ENCODE measurements at regions not wholly inside any gene's neighbourhood (a gene's known extent, or its start where the extent isn't known, plus 50 kb on each side); places are given as distances from the start of the nearest gene placed in this dataset.

- no peaks in the 10 kb centered on the region for H3K4me1 Mint-ChIP-seq
- H3K36me3 Mint-ChIP-seq: no peaks in the 10 kb centered on the region
- no peak overlapping the region for H3K4me3 Mint-ChIP-seq
- Histone ChIP-seq H3K36me3 (ENCODE audit: insufficient read depth, low read length) (no peaks in the 10 kb centered on the region), H3K4me3 (ENCODE audit: low read length) (no peak overlapping the region), H3K27me3 (ENCODE audit: insufficient read depth, low read length, poor library complexity, severe bottlenecking) (no peaks in the 10 kb centered on the region), H3K9me3 (ENCODE audit: low read length) (no peaks in the 10 kb centered on the region), H3K27ac (ENCODE audit: low read depth, low read length) (no peak overlapping the region), H3K4me1 (ENCODE audit: insufficient read depth, low read length) (no peaks in the 10 kb centered on the region)
- peaks cover 0 to 10% (median 1%) of the 10 kb centered on the region in 5 donors for H3K9me3 Mint-ChIP-seq
- no peak for DNase-seq
- ChIA-PET POLR2A (no interaction called here), CTCF (no interaction called here)
- no peak overlapping the region for H3K27ac Mint-ChIP-seq
- H3K27me3 Mint-ChIP-seq: no peaks in the 10 kb centered on the region
Measured at GRCh38 chr10:52959810-52960209, 187.2 kb upstream of the MBL2 start.

DNA sequence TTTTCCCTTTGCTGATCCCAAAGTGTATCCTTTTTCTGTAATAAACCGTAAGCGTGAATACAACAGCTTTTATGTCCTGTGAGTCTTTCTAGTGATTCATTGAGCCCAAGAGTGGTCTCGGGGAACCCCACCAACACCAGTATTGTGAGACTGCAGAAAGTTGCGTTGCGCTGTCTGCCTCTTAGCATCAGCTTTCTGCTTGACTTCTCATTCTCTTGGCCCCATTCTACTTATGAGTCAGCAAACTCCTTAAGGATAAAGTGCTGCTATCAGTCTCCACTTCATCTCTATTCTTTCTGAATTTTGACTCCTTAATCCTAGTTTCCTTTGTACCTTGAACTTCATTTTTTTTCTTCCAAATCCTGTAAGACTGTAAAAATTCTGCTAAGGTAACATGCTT lies 184.3 kb upstream of the MBL2 start:
- no peaks in the 10 kb centered on the region for H3K4me1 Mint-ChIP-seq
- H3K27me3 ChIP-seq (ENCODE audit: insufficient read depth, low read length, poor library complexity, severe bottlenecking): no peaks in the 10 kb centered on the region
- H3K27me3 Mint-ChIP-seq: peaks cover 0 to 2% of the 10 kb centered on the region in 2 donors
- no peak for DNase-seq
- H3K36me3 ChIP-seq (ENCODE audit: insufficient read depth, low read length): no peaks in the 10 kb centered on the region
- no peak overlapping the region for H3K27ac ChIP-seq (ENCODE audit: low read depth, low read length)
- no peak overlapping the region for H3K4me3 Mint-ChIP-seq
- H3K4me3 ChIP-seq (ENCODE audit: low read length): no peak overlapping the region
- POLR2A ChIA-PET: no interaction called here
- H3K36me3 Mint-ChIP-seq: no peaks in the 10 kb centered on the region
- CTCF ChIA-PET: no interaction called here
- no peak overlapping the region for H3K27ac Mint-ChIP-seq
- no peaks in the 10 kb centered on the region for H3K4me1 ChIP-seq (ENCODE audit: insufficient read depth, low read length)
- no peaks in the 10 kb centered on the region for H3K9me3 ChIP-seq (ENCODE audit: low read length)
- peaks cover 4 to 15% (median 8%) of the 10 kb centered on the region in 5 donors for H3K9me3 Mint-ChIP-seq

- CTCF ChIA-PET: no interaction called here
- Mint-ChIP-seq H3K4me3 (no peak overlapping the region), H3K27ac (no peak overlapping the region), H3K27me3 (peaks cover 0 to 2% of the 10 kb centered on the region in 2 donors), H3K4me1 (no peaks in the 10 kb centered on the region), H3K9me3 (peaks cover 8 to 17% (median 9%) of the 10 kb centered on the region in 5 donors), H3K36me3 (no peaks in the 10 kb centered on the region)
- Histone ChIP-seq H3K36me3 (ENCODE audit: insufficient read depth, low read length) (no peaks in the 10 kb centered on the region), H3K4me3 (ENCODE audit: low read length) (no peak overlapping the region), H3K27me3 (ENCODE audit: insufficient read depth, low read length, poor library complexity, severe bottlenecking) (no peaks in the 10 kb centered on the region), H3K9me3 (ENCODE audit: low read length) (no peaks in the 10 kb centered on the region), H3K27ac (ENCODE audit: low read depth, low read length) (no peak overlapping the region), H3K4me1 (ENCODE audit: insufficient read depth, low read length) (no peaks in the 10 kb centered on the region)
- POLR2A ChIA-PET: no interaction called here
- DNase-seq: no peak
Measured at GRCh38 chr10:52956461-52956860, 183.9 kb upstream of the MBL2 start.

DNA sequence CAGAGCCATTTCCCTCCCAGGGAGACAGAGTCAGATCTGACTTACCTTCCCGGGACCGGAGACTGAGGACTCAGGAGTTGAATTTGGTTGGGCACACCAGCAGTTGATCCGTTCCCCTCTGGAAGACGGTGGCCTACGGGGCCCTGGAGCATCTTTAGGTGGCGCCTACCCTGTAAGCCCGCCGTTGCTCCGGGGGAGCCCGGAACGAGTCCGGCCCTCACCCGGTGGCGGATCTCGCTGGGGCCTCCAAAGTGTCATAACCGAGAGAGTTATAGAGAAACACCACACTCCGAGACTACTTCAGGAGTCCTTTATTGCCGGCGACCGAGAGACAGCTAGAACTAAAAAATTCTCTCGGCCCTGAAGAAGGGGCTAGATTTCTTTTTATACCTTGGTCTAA lies 182.8 kb upstream of the MBL2 start:
- POLR2A ChIA-PET: no interaction called here
- DNase-seq: no peak
- Mint-ChIP-seq H3K27me3 (peaks cover 0 to 2% of the 10 kb centered on the region in 2 donors), H3K9me3 (peaks cover 8 to 22% (median 11%) of the 10 kb centered on the region in 5 donors), H3K4me1 (no peaks in the 10 kb centered on the region), H3K4me3 (no peak overlapping the region), H3K27ac (no peak overlapping the region), H3K36me3 (no peaks in the 10 kb centered on the region)
- H3K27me3 ChIP-seq (ENCODE audit: insufficient read depth, low read length, poor library complexity, severe bottlenecking): no peaks in the 10 kb centered on the region
- H3K4me1 ChIP-seq (ENCODE audit: insufficient read depth, low read length): no peaks in the 10 kb centered on the region
- H3K9me3 ChIP-seq (ENCODE audit: low read length): no peaks in the 10 kb centered on the region
- CTCF ChIA-PET: no interaction called here
- no peak overlapping the region for H3K4me3 ChIP-seq (ENCODE audit: low read length)
- H3K27ac ChIP-seq (ENCODE audit: low read depth, low read length): no peak overlapping the region
- H3K36me3 ChIP-seq (ENCODE audit: insufficient read depth, low read length): no peaks in the 10 kb centered on the region

GRCh38 chr10:52954407-52954806 lies 181.8 kb upstream of the MBL2 start:
- no peak for DNase-seq
- Mint-ChIP-seq H3K27me3 (peaks cover 0 to 2% of the 10 kb centered on the region in 2 donors), H3K36me3 (no peaks in the 10 kb centered on the region), H3K4me3 (no peak overlapping the region), H3K27ac (no peak overlapping the region), H3K9me3 (peaks cover 8 to 26% (median 18%) of the 10 kb centered on the region in 5 donors), H3K4me1 (no peaks in the 10 kb centered on the region)
- no peak overlapping the region for H3K4me3 ChIP-seq (ENCODE audit: low read length)
- H3K4me1 ChIP-seq (ENCODE audit: insufficient read depth, low read length): no peaks in the 10 kb centered on the region
- H3K9me3 ChIP-seq (ENCODE audit: low read length): no peaks in the 10 kb centered on the region
- POLR2A ChIA-PET: no interaction called here
- no peaks in the 10 kb centered on the region for H3K27me3 ChIP-seq (ENCODE audit: insufficient read depth, low read length, poor library complexity, severe bottlenecking)
- H3K36me3 ChIP-seq (ENCODE audit: insufficient read depth, low read length): no peaks in the 10 kb centered on the region
- no peak overlapping the region for H3K27ac ChIP-seq (ENCODE audit: low read depth, low read length)
- CTCF ChIA-PET: no interaction called here

GRCh38 chr10:52952391-52953055 lies 179.9 kb upstream of the MBL2 start:
- peaks cover 0 to 2% of the 10 kb centered on the region in 2 donors for H3K27me3 Mint-ChIP-seq
- H3K9me3 Mint-ChIP-seq: peaks cover 8 to 35% (median 18%) of the 10 kb centered on the region in 5 donors
- POLR2A ChIA-PET: no interaction called here
- H3K36me3 ChIP-seq (ENCODE audit: insufficient read depth, low read length): no peaks in the 10 kb centered on the region
- no peak for DNase-seq
- H3K4me3 ChIP-seq (ENCODE audit: low read length): no peak overlapping the region
- H3K36me3 Mint-ChIP-seq: no peaks in the 10 kb centered on the region
- CTCF ChIA-PET: no interaction called here
- H3K4me1 Mint-ChIP-seq: no peaks in the 10 kb centered on the region
- H3K9me3 ChIP-seq (ENCODE audit: low read length): no peaks in the 10 kb centered on the region
- no peaks in the 10 kb centered on the region for H3K27me3 ChIP-seq (ENCODE audit: insufficient read depth, low read length, poor library complexity, severe bottlenecking)
- no peak overlapping the region for H3K27ac Mint-ChIP-seq
- H3K4me3 Mint-ChIP-seq: no peak overlapping the region
- no peaks in the 10 kb centered on the region for H3K4me1 ChIP-seq (ENCODE audit: insufficient read depth, low read length)
- H3K27ac ChIP-seq (ENCODE audit: low read depth, low read length): no peak overlapping the region

- Mint-ChIP-seq H3K4me1 (no peaks in the 10 kb centered on the region), H3K27me3 (peaks cover 0 to 2% of the 10 kb centered on the region in 2 donors), H3K4me3 (no peak overlapping the region), H3K36me3 (no peaks in the 10 kb centered on the region), H3K27ac (no peak overlapping the region), H3K9me3 (peaks cover 12 to 36% (median 18%) of the 10 kb centered on the region in 5 donors)
- Histone ChIP-seq H3K27ac (ENCODE audit: low read depth, low read length) (no peak overlapping the region), H3K9me3 (ENCODE audit: low read length) (no peaks in the 10 kb centered on the region), H3K4me1 (ENCODE audit: insufficient read depth, low read length) (no peaks in the 10 kb centered on the region), H3K27me3 (ENCODE audit: insufficient read depth, low read length, poor library complexity, severe bottlenecking) (no peaks in the 10 kb centered on the region), H3K36me3 (ENCODE audit: insufficient read depth, low read length) (no peaks in the 10 kb centered on the region), H3K4me3 (ENCODE audit: low read length) (no peak overlapping the region)
- CTCF ChIA-PET: no interaction called here
- POLR2A ChIA-PET: no interaction called here
- no peak for DNase-seq
Measured at GRCh38 chr10:52951824-52952223, 179.2 kb upstream of the MBL2 start.

DNA sequence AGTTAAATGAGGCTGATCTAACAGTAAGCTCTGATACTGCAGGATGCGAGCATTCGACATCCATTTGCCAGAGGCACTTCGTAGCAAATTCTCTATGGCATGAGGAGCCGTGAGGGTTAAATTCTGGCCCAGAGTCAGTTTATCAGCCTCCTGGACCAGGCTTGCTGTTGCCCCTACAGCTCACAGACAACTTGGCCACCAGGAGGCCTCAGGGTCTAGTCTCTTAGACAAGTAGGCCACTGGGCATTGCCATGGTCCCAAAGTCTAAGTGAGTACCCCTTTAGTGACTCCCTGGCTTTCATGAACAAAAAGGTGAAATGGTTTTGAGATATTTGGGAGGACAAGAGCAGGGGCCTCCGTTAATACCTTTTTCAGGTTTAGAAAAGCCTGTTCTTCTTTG lies 178.0 kb upstream of the MBL2 start:
- no peaks in the 10 kb centered on the region for H3K9me3 ChIP-seq (ENCODE audit: low read length)
- ChIA-PET CTCF (no interaction called here), POLR2A (no interaction called here)
- H3K36me3 ChIP-seq (ENCODE audit: insufficient read depth, low read length): no peaks in the 10 kb centered on the region
- H3K4me3 ChIP-seq (ENCODE audit: low read length): no peak overlapping the region
- Mint-ChIP-seq H3K4me1 (no peaks in the 10 kb centered on the region), H3K27me3 (peaks cover 0 to 2% of the 10 kb centered on the region in 2 donors), H3K36me3 (no peaks in the 10 kb centered on the region), H3K9me3 (peaks cover 12 to 36% (median 15%) of the 10 kb centered on the region in 5 donors), H3K27ac (no peak overlapping the region), H3K4me3 (no peak overlapping the region)
- no peaks in the 10 kb centered on the region for H3K27me3 ChIP-seq (ENCODE audit: insufficient read depth, low read length, poor library complexity, severe bottlenecking)
- H3K4me1 ChIP-seq (ENCODE audit: insufficient read depth, low read length): no peaks in the 10 kb centered on the region
- H3K27ac ChIP-seq (ENCODE audit: low read depth, low read length): no peak overlapping the region
- DNase-seq: no peak

DNA sequence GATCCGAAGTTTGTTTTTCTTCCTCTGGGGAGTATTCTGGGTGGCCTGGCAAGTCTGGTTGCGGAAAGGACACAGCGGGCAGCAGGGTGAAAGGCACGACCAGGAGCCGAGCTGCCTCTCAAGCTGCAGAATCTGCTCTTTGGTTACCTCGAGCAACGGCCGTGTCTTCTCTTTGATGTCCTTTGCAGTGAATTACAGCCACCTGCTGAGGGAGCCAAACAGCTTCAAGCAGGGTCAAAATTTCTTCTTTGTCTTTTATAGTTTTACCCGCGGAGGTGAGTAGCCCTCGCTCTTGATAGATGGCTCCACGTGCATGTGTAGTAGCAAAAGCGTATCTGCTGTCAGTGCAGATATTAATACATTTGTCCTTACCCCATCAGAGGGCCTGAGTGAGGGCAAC lies 177.3 kb upstream of the MBL2 start:
- H3K36me3 ChIP-seq (ENCODE audit: insufficient read depth, low read length): no peaks in the 10 kb centered on the region
- H3K9me3 ChIP-seq (ENCODE audit: low read length): no peaks in the 10 kb centered on the region
- Mint-ChIP-seq H3K4me1 (no peaks in the 10 kb centered on the region), H3K4me3 (no peak overlapping the region), H3K9me3 (peaks cover 10 to 36% (median 15%) of the 10 kb centered on the region in 5 donors), H3K27me3 (peaks cover 0 to 2% of the 10 kb centered on the region in 2 donors), H3K36me3 (no peaks in the 10 kb centered on the region), H3K27ac (no peak overlapping the region)
- no peaks in the 10 kb centered on the region for H3K4me1 ChIP-seq (ENCODE audit: insufficient read depth, low read length)
- ChIA-PET POLR2A (no interaction called here), CTCF (no interaction called here)
- DNase-seq: no peak
- H3K4me3 ChIP-seq (ENCODE audit: low read length): no peak overlapping the region
- no peaks in the 10 kb centered on the region for H3K27me3 ChIP-seq (ENCODE audit: insufficient read depth, low read length, poor library complexity, severe bottlenecking)
- no peak overlapping the region for H3K27ac ChIP-seq (ENCODE audit: low read depth, low read length)

All from CD8-positive, alpha-beta memory T cell (primary cell).